ENCODE measurements at regions not wholly inside any gene's neighbourhood (a gene's known extent, or its start where the extent isn't known, plus 50 kb on each side); places are given as distances from the start of the nearest gene placed in this dataset.

DNA sequence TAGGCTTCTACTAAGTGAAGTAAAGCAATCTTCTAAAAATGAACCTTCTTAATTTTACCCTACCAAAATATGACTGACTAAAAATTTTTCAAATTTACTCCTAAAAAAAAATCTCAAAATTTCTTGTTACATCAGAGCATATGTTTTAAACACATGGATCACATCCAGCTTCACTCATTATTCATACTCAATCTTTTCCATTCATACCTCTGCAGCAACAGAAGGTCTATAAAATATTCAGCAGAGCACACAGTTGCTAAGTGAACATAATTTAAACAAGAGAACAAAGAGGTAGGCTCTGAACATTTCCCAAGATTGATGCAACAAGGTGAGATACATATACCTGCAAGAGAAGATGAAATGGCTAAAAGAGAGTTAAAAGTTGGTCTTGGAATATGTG, 213.9 kb downstream of the SOD2 start:
- no peak for TF ChIP-seq EP300 (IDR thresholded peaks at IDR 0.05)
- TF ChIP-seq, protein P1, sequence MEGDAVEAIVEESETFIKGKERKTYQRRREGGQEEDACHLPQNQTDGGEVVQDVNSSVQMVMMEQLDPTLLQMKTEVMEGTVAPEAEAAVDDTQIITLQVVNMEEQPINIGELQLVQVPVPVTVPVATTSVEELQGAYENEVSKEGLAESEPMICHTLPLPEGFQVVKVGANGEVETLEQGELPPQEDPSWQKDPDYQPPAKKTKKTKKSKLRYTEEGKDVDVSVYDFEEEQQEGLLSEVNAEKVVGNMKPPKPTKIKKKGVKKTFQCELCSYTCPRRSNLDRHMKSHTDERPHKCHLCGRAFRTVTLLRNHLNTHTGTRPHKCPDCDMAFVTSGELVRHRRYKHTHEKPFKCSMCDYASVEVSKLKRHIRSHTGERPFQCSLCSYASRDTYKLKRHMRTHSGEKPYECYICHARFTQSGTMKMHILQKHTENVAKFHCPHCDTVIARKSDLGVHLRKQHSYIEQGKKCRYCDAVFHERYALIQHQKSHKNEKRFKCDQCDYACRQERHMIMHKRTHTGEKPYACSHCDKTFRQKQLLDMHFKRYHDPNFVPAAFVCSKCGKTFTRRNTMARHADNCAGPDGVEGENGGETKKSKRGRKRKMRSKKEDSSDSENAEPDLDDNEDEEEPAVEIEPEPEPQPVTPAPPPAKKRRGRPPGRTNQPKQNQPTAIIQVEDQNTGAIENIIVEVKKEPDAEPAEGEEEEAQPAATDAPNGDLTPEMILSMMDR (IDR thresholded peaks at IDR 0.05): no peak
- TF ChIP-seq POLR2A (IDR thresholded peaks at IDR 0.05): no peak

All from tibial nerve (tissue), 4 donors.